GM12873 (cell line): ENCODE measurements at regions not wholly inside any gene's neighbourhood (a gene's known extent, or its start where the extent isn't known, plus 50 kb on each side); places are given as distances from the start of the nearest gene placed in this dataset.

Experiments
- TF ChIP-seq, protein P1 (sequence below): IDR thresholded peaks from 2 replicates; pipeline ENCODE4 v1.5.1; 2012; ENCODE audit warnings: low read depth, mild to moderate bottlenecking, moderate library complexity, low read length, control low read depth; ENCODE audit not compliant: insufficient read depth; ENCODE audit errors: missing control alignments

DNA sequence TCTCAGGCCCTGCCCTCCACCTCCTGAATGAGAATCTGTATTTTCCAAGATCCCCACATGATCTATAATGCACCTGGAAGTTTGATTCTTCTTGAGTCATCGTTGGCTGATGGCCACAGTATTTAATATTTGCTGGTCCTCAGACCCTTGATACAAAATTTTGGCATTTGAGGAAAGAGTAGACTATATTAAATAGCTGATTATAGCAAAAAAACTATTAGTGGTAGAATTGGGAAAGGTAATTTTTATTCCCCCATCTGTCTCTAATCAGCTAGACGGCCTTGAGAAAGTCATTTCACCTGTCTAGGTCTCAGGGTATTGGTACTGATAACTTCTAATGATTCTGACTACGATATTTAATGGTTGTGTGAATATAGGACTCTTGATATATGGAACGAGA is 176.8 kb downstream of the BMP2 start:
- TF ChIP-seq, protein P1, sequence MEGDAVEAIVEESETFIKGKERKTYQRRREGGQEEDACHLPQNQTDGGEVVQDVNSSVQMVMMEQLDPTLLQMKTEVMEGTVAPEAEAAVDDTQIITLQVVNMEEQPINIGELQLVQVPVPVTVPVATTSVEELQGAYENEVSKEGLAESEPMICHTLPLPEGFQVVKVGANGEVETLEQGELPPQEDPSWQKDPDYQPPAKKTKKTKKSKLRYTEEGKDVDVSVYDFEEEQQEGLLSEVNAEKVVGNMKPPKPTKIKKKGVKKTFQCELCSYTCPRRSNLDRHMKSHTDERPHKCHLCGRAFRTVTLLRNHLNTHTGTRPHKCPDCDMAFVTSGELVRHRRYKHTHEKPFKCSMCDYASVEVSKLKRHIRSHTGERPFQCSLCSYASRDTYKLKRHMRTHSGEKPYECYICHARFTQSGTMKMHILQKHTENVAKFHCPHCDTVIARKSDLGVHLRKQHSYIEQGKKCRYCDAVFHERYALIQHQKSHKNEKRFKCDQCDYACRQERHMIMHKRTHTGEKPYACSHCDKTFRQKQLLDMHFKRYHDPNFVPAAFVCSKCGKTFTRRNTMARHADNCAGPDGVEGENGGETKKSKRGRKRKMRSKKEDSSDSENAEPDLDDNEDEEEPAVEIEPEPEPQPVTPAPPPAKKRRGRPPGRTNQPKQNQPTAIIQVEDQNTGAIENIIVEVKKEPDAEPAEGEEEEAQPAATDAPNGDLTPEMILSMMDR, result no peak

DNA sequence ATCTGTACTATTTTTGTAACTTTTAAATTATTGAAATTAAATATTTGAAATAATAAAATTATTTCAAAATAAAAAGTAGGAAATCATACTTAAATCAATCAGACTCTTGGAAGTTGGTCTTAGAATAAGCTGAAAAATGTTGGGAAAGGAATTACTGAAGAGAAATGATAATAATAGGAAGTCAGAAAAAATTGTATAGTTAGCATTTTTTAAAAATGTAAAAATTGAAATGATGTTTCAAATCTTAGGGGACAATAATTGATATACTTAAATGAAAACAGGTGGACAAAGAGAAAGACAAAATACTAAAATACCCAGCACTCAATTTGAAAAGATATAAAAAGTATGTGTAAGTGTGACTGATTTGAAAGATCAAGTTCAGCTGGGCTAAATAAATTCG is 186.1 kb downstream of the BMP2 start:
- TF ChIP-seq, protein P1, result no peak

DNA sequence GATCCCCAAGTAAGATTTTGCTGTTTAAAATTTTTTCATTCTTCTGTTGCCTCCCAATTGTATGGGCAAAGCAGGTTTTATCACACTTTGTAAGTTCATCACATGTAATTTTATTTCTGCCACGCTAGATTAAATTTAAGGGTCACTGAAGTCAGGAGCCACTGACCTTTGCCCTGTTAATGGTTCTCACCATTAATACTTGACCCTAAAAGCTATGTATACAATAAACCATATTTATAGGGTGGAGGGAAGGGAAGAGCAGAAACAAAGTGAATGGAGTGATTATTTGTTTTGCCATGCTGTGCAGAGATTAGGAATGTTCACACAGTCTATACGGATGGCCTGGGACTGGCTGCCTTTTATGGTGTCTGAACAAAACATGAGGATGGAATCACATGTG is 186.7 kb downstream of the BMP2 start:
- TF ChIP-seq, protein P1, result no peak

DNA sequence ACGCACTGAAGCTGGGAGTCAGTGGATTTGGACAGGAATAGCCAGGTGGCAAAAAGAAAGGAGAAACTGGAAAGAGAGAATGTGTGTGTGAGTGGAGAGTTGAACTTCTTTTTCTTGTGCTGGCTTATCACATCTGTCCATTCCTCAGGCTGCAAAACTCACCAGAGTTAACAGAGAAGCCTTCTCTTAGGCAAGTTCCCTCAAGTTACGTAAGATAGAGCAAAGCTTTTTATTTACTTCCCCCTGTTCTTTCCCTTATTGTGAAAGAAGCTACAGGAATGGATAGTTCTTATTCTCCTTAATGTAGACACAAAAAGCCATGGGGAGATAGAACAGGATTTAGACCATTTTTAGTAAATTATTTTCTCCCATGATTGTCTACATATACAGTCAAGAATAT is 188.6 kb downstream of the BMP2 start:
- TF ChIP-seq, protein P1, result no peak

GRCh38 chr20:6956574-6956973 is 189.1 kb downstream of the BMP2 start:
- TF ChIP-seq, protein P1, result no peak

DNA sequence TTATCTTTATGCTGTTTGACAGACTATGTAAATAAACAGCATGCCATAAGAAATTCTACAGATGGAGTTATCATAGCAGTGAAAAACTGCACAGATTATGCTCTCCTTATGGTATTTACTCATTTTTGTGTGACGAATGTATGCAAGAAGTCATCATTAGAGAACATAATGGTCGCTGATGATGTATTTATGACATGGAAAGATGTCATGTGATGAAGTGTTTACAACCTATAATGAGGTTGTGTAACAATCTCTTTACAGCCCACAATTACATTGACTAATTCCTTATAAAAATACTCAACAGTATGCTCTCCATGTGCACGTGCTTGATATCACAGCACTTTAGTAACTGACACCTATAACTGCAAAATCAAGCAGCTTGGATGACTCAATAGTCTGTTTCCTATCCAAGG is 192.4 kb downstream of the BMP2 start:
- TF ChIP-seq, protein P1, result no peak

DNA sequence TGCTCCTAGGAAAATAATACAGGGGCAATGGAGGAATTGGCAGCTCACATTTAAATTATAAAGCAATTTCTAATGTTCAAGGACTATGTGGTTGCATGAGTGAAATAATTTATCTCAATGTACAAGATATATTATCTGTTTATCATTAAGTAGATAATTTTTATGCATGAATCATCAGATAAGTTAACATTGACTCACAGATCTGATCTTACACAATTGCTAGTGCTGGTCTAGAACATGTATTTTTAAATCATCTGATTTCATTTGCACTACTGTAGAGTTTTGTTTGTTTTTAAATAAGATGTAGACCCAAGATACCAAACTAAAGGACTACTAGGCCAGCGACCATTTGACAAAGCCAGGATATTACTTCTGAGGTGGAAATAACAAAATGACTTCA is 199.2 kb downstream of the BMP2 start:
- TF ChIP-seq, protein P1, result no peak
